Fibroblast of lung (primary cell): ENCODE measurements at regions not wholly inside any gene's neighbourhood (a gene's known extent, or its start where the extent isn't known, plus 50 kb on each side); places are given as distances from the start of the nearest gene placed in this dataset.

Experiments used
- CTCF ChIP-seq, 2 donors: IDR thresholded peaks in 1 of 2; conservative IDR thresholded peaks in 1 of 2; 1 replicate in 1 of 2; 2 replicates in 1 of 2; pipeline ENCODE4 v1.5.1; 2011 to 2012; ENCODE audit warnings: low read length in 2 of 2, control low read depth in 1 of 2, inconsistent platforms in 1 of 2, low read depth in 1 of 2, mild to moderate bottlenecking in 1 of 2
- EZH2 ChIP-seq: IDR thresholded peaks from 2 replicates; pipeline ENCODE4 v1.5.1; 2012; ENCODE audit warnings: low read length, control low read depth, mild to moderate bottlenecking; ENCODE audit errors: missing control alignments

GRCh38 chr2:119082821-119083400, 75.6 kb downstream of the C1QL2 start:
- TF ChIP-seq CTCF (conservative IDR thresholded peaks at IDR 0.05 in 1 of 2, IDR thresholded peaks at IDR 0.05 in 1 of 2; ENCODE audit: low read depth in 1 of 2, low read length in 2 of 2) (no peak), EZH2 (no peak)
